HepG2 (cell line): ENCODE measurements at regions not wholly inside any gene's neighbourhood (a gene's known extent, or its start where the extent isn't known, plus 50 kb on each side); places are given as distances from the start of the nearest gene placed in this dataset.

Experiments used
- ATAC-seq: fragments of 200-7000 bp; cut with Tn5 transposase; 3 replicates; pipeline ENCODE4 v1.9.1; 2020; ENCODE audit warnings: mild to moderate bottlenecking, moderate library complexity
- BruUV-seq: library from RNA; stranded (reverse); fragments of 400-500 nt; replicated peaks from 2 replicates; lab custom pipeline; 2021; lab: Mats Ljungman, UMichigan
- CTCF ChIA-PET: fragments of 300-600 bp; formaldehyde crosslinking; extraction: SDS; loops from one replicate; lab custom pipeline; 2021; ENCODE audit warnings: low total read pairs, inconsistent platforms, low intra/inter-chr PET ratio; lab: Yijun Ruan, JAX
- POLR2A ChIA-PET: fragments of 350-600 bp; sonication (Branson Sonifier 250); formaldehyde crosslinking; loops from one replicate; lab custom pipeline; 2020; ENCODE audit warnings: antibody characterized with exemption, inconsistent platforms; lab: Yijun Ruan, JAX
- DNase-seq: peaks from one replicate; pipeline ENCODE4 v3.0.0-alpha.2; 2015; ENCODE audit warnings: low spot score
- FAIRE-seq: peaks from 3 replicates; lab custom pipeline; 2011; peaks lifted over from hg19 to GRCh38; lab: Jason Lieb, UNC
- H2AFZ ChIP-seq: one replicate; pipeline ENCODE4 v1.6.1; 2011; ENCODE audit warnings: low read length, inconsistent platforms
- H3K27ac ChIP-seq: fragments of 300-600 bp; 3 replicates; pipeline ENCODE4 v1.8.0; 2011; ENCODE audit warnings: mixed run types, mild to moderate bottlenecking, mixed read lengths, low read length, inconsistent platforms; ENCODE audit not compliant: insufficient read depth; ENCODE audit errors: extremely low read length
- H3K27me3 ChIP-seq, 2 experiments: fragments of 200-600 bp in 1 of 2; 2 replicates in 1 of 2; 3 replicates in 1 of 2; pipeline versions ENCODE4 v1.6.0 to v1.8.0; 2011; ENCODE audit warnings: low read length in 2 of 2, mild to moderate bottlenecking in 2 of 2, moderate library complexity in 2 of 2, inconsistent platforms in 1 of 2; ENCODE audit not compliant: insufficient read depth in 2 of 2, control insufficient read depth in 1 of 2
- H3K36me3 ChIP-seq, 2 experiments: fragments of 200-600 bp in 1 of 2; replicated peaks in 1 of 2; 2 replicates in 1 of 2; 3 replicates in 1 of 2; pipeline versions ENCODE4 v1.5.1 to v1.8.0; 2011; ENCODE audit warnings: low read length in 2 of 2, inconsistent platforms in 1 of 2; ENCODE audit not compliant: insufficient read depth in 2 of 2, control insufficient read depth in 1 of 2
- H3K4me1 ChIP-seq: 2 replicates; pipeline ENCODE4 v1.5.1; 2012; ENCODE audit warnings: low read length, inconsistent platforms; ENCODE audit not compliant: insufficient read depth
- H3K4me2 ChIP-seq: 2 replicates; pipeline ENCODE4 v1.6.0; 2011; ENCODE audit warnings: low read depth, low read length, inconsistent platforms
- H3K4me3 ChIP-seq, 3 experiments: fragments of 200-600 bp in 1 of 3; sonication (generic), shearing (Covaris generic) in 1 of 3; replicated peaks in 1 of 3; 2 replicates each; pipeline ENCODE4 v1.5.1; 2011 to 2016; ENCODE audit warnings: low read length in 3 of 3, inconsistent platforms in 2 of 3, low read depth in 2 of 3, mild to moderate bottlenecking in 2 of 3, control low read depth in 1 of 3, mixed read lengths in 1 of 3; ENCODE audit not compliant: insufficient read depth in 1 of 3
- H3K79me2 ChIP-seq: one replicate; pipeline ENCODE4 v1.6.1; 2011; ENCODE audit warnings: low read length, inconsistent platforms; ENCODE audit not compliant: insufficient read depth
- H3K9ac ChIP-seq: 2 replicates; pipeline ENCODE4 v1.6.0; 2011; ENCODE audit warnings: mild to moderate bottlenecking, low read depth, low read length, inconsistent platforms; ENCODE audit not compliant: insufficient read depth
- H3K9me3 ChIP-seq: 2 replicates; pipeline ENCODE4 v1.5.1; 2012; ENCODE audit warnings: mild to moderate bottlenecking, low read length
- H4K20me1 ChIP-seq: 2 replicates; pipeline ENCODE4 v1.6.0; 2011; ENCODE audit warnings: inconsistent platforms, mild to moderate bottlenecking, low read length, moderate library complexity; ENCODE audit not compliant: insufficient read depth
- HHEX ChIP-seq: IDR thresholded peaks from 2 replicates; pipeline ENCODE4 v1.6.1; 2016; ENCODE audit warnings: control low read depth
- NCOR1 ChIP-seq: fragments of 200-600 bp; sonication (generic); IDR thresholded peaks from 2 replicates; pipeline ENCODE4 v1.7.0; 2017; ENCODE audit warnings: antibody characterized with exemption, low read length, borderline replicate concordance
- PCBP1 ChIP-seq: fragments of 200-400 bp; formaldehyde crosslinking; IDR thresholded peaks from 2 replicates; pipeline ENCODE4 v1.6.1; 2017; ENCODE audit warnings: mild to moderate bottlenecking, low read depth, low read length, borderline replicate concordance
- ZNF34 ChIP-seq: sonication (generic); formaldehyde crosslinking; IDR thresholded peaks from 2 replicates; pipeline ENCODE4 v1.4.0; 2020; ENCODE audit warnings: mild to moderate bottlenecking, missing genetic modification reagents, borderline replicate concordance
- ZNF564 ChIP-seq: sonication (generic); formaldehyde crosslinking; IDR thresholded peaks from 2 replicates; pipeline ENCODE4 v1.8.1; 2023; ENCODE audit warnings: mild to moderate bottlenecking, missing genetic modification reagents
- ZNF790 ChIP-seq: sonication (generic); formaldehyde crosslinking; IDR thresholded peaks from 2 replicates; pipeline ENCODE4 v1.8.0; 2022; ENCODE audit warnings: missing genetic modification reagents, mild to moderate bottlenecking, borderline replicate concordance
- WGBS: methylation state at CpG from one replicate; pipeline ENCODE4 v1.1.6; 2017; ENCODE audit warnings: low lambda C conversion rate; 5-methylcytosine and 5-hydroxymethylcytosine counted together
- in situ Hi-C: cut with HindIII; loops from 2 replicates; pipeline ENCODE4 v1.10.0; 2017; ENCODE audit warnings: low pct_unique_long_range_greater_than_20kb; ENCODE audit not compliant: extremely low pct_ligation_motif_present
- intact Hi-C: fragments of 100-400 bp; cut with micrococcal nuclease; formaldehyde crosslinking; loops from one replicate; pipeline ENCODE4 v1.10.0; 2022; ENCODE audit not compliant: unreplicated experiment
- TF ChIP-seq, protein P1 (sequence below): sonication (generic); formaldehyde crosslinking; IDR thresholded peaks from 2 replicates; pipeline ENCODE4 v1.4.0; 2020; ENCODE audit warnings: missing genetic modification reagents, low read depth, mild to moderate bottlenecking, borderline replicate concordance
- TF ChIP-seq, protein P2 (sequence below): sonication (generic); formaldehyde crosslinking; IDR thresholded peaks from 2 replicates; pipeline ENCODE4 v1.5.0; 2020; ENCODE audit warnings: missing genetic modification reagents, mild to moderate bottlenecking, borderline replicate concordance
- TF ChIP-seq, protein P3 (sequence below): sonication (generic); formaldehyde crosslinking; IDR thresholded peaks from 2 replicates; pipeline ENCODE4 v1.4.0; 2020; ENCODE audit warnings: missing genetic modification reagents

DNA sequence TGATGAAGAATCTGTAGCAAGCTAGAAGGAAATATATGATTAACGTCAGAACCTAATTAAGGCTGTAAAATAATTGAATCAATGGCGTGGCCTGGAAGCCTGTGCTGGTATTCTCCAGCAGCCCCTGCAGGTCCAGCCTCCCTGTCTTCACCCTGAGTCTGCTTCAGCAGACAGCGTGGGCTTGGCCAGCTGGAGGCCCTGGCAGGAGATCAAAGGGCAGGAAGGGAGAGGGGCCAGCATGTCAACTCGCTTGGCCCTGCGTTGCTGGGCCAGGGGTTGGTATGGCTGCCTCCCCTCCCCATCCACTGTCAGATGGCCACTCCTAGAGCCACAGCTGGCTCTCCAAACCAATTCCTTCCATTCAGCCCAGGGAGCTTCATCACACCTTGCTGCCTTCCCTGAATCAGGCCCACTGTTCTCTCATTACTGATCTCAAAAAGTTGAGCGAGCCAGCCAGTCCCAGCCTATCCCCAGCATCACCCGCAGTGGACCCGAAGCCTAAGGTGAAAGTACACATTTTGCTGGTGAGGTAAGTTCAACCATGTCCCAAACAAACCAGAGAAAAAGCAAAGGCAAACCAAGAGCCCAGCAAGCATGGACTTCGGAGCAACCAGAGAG, 228.4 kb upstream of the AGAP1 start (continued):
- no peak for TF ChIP-seq ZNF34 (CRISPR knock-in tag)
- TF ChIP-seq, protein P1, sequence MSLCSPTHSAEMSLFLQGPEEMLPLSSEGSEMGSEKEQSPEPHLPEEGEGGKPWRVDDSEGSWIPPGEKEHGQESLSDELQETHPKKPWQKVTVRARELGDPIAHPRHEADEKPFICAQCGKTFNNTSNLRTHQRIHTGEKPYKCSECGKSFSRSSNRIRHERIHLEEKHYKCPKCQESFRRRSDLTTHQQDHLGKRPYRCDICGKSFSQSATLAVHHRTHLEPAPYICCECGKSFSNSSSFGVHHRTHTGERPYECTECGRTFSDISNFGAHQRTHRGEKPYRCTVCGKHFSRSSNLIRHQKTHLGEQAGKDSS (CRISPR knock-in tag), result 0 out of 2 replicates have a peak, but pooled peaks have one; percentile 22
- TF ChIP-seq, all 625 proteins: peak for 64

DNA sequence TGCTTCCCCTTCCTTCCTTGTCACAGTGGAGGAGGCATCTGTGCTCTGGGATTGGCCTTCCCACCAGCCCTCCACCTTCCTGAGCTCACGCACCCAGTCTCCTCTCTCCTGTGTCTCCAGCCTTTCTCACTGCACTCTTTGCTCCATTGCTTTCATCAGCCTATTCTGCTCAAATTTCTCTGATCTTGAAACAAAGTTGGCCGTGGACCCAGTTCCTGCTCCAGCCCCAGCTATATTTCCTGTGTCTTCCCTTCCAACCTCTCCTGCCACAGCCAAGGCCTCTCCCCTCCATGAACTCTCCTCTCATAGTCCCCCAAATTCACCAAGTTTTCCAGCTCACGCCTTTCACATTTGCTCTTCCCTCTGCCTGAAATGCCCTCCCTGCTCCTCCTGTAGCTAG, 226.6 kb upstream of the AGAP1 start:
- TF ChIP-seq PCBP1 (no peak), ZNF790 (CRISPR knock-in tag) (no peak), ZNF564 (CRISPR knock-in tag) (no peak), HHEX (CRISPR knock-in tag) (no peak), NCOR1 (no peak)
- TF ChIP-seq, protein P2, sequence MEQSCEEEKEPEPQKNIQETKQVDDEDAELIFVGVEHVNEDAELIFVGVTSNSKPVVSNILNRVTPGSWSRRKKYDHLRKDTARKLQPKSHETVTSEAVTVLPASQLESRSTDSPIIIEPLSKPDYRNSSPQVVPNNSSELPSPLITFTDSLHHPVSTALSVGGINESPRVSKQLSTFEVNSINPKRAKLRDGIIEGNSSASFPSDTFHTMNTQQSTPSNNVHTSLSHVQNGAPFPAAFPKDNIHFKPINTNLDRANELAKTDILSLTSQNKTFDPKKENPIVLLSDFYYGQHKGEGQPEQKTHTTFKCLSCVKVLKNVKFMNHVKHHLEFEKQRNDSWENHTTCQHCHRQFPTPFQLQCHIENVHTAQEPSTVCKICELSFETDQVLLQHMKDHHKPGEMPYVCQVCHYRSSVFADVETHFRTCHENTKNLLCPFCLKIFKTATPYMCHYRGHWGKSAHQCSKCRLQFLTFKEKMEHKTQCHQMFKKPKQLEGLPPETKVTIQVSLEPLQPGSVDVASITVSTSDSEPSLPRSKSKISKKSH (CRISPR knock-in tag), result no peak
- TF ChIP-seq, protein P3, sequence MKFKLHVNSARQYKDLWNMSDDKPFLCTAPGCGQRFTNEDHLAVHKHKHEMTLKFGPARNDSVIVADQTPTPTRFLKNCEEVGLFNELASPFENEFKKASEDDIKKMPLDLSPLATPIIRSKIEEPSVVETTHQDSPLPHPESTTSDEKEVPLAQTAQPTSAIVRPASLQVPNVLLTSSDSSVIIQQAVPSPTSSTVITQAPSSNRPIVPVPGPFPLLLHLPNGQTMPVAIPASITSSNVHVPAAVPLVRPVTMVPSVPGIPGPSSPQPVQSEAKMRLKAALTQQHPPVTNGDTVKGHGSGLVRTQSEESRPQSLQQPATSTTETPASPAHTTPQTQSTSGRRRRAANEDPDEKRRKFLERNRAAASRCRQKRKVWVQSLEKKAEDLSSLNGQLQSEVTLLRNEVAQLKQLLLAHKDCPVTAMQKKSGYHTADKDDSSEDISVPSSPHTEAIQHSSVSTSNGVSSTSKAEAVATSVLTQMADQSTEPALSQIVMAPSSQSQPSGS, result no peak
- FAIRE-seq (no peak), DNase-seq (no peak), ATAC-seq (no peak)
- H3K27me3 ChIP-seq, result peaks cover 2 to 25% of the 10 kb centered on the region in 2 experiments; a peak in 3 of 5 replicates
- H3K4me3 ChIP-seq, result no peak overlapping the region
- in situ Hi-C loops (no loop called here), intact Hi-C loops (loop anchor here (10.0 kb wide), 1 partner anchor 328 kb away; no protein-coding TSS in a partner anchor)
- CTCF ChIA-PET, result no interaction called here
- no peak overlapping the region for H3K9ac ChIP-seq
- no peak overlapping the region for H3K4me2 ChIP-seq
- BruUV-seq, result no TSS peak
- H4K20me1 ChIP-seq, result no peaks in the 10 kb centered on the region
- no peaks in the 10 kb centered on the region for H3K36me3 ChIP-seq
- POLR2A ChIA-PET, result no interaction called here
- 46% methylated on average over 3 of the region's 3 CpGs for WGBS
- H2AFZ ChIP-seq, result no peak overlapping the region
- peaks cover 56% of the 10 kb centered on the region for H3K4me1 ChIP-seq
- H3K27ac ChIP-seq, result no peak overlapping the region
- H3K79me2 ChIP-seq, result no peaks in the 10 kb centered on the region
- peaks cover 3% of the 10 kb centered on the region; the same call in 1 of the 2 replicates for H3K9me3 ChIP-seq
